Activated naive CD8-positive, alpha-beta T cell treated with anti-CD3 and anti-CD28 coated beads, Interleukin-2, amount 10 ng/mL, durations not matched to agents 7 days and 5 days (primary cell): ENCODE measurements at regions not wholly inside any gene's neighbourhood (a gene's known extent, or its start where the extent isn't known, plus 50 kb on each side); places are given as distances from the start of the nearest gene placed in this dataset.
A peak's percentile ranks its signal among the peaks of the same experiment; 100 is the strongest.

ENCODE experiments used
- ATAC-seq: fragments of 150-1000 bp; cut with Tn5 transposase; one replicate; pipeline ENCODE4 v1.10.0; 2021; ENCODE audit warnings: low read depth, moderate library complexity
- POLR2A ChIA-PET: fragments of 350-600 bp; sonication (Branson Sonifier 250); formaldehyde crosslinking; loops from one replicate; lab custom pipeline; 2021; ENCODE audit warnings: antibody characterized with exemption; lab: Charles Lee
- DNase-seq: peaks from one replicate; pipeline ENCODE4 v3.0.0; 2021
- H3K27ac Mint-ChIP-seq: one replicate; pipeline ENCODE4 v1.8.0; 2022; ENCODE audit warnings: mild to moderate bottlenecking, mixed read lengths
- H3K27me3 Mint-ChIP-seq: one replicate; pipeline ENCODE4 v1.8.0; 2022; ENCODE audit warnings: mild to moderate bottlenecking, moderate library complexity, mixed read lengths
- H3K36me3 Mint-ChIP-seq: one replicate; pipeline ENCODE4 v1.8.0; 2021; ENCODE audit warnings: mild to moderate bottlenecking, mixed read lengths
- H3K4me1 Mint-ChIP-seq: one replicate; pipeline ENCODE4 v1.8.0; 2021; ENCODE audit warnings: mixed read lengths
- H3K4me3 Mint-ChIP-seq: one replicate; pipeline ENCODE4 v1.8.0; 2022; ENCODE audit warnings: mild to moderate bottlenecking, moderate library complexity, mixed read lengths
- H3K9me3 Mint-ChIP-seq: one replicate; pipeline ENCODE4 v1.8.0; 2021; ENCODE audit warnings: mixed read lengths

DNA sequence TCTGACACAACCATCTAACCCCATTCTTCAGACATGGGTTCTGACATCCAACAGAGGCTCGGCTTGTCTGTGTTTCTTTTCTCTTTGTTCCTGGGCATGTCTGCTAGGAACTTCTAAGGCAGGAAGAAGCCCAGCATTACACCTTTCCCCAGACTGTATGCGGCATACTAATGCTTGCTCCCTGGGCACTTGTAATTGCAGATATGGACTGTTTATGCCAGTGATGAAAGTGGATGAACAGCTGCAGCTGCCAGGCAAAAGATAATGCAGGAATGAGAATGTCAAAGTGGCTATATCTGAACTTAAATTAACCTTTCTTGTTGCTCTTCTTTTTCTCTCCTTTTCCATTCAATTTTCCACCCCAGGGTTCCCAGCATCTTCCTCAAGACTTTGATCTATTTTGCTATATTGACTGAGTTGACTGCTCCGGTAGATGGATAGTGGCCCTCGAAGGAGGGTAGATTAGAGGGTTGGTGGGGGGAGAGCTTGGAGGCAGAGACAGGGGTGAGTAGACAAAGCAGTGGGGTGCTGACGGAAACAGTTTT lies 344.4 kb downstream of the MAN2A1 start:
- Mint-ChIP-seq H3K27ac (no peak overlapping the region), H3K4me1 (no peaks in the 10 kb centered on the region), H3K4me3 (no peak overlapping the region), H3K36me3 (no peaks in the 10 kb centered on the region), H3K27me3 (peaks cover 2% of the 10 kb centered on the region), H3K9me3 (no peaks in the 10 kb centered on the region)
- ATAC-seq (no peak), DNase-seq (no peak)
- POLR2A ChIA-PET = no interaction called here

DNA sequence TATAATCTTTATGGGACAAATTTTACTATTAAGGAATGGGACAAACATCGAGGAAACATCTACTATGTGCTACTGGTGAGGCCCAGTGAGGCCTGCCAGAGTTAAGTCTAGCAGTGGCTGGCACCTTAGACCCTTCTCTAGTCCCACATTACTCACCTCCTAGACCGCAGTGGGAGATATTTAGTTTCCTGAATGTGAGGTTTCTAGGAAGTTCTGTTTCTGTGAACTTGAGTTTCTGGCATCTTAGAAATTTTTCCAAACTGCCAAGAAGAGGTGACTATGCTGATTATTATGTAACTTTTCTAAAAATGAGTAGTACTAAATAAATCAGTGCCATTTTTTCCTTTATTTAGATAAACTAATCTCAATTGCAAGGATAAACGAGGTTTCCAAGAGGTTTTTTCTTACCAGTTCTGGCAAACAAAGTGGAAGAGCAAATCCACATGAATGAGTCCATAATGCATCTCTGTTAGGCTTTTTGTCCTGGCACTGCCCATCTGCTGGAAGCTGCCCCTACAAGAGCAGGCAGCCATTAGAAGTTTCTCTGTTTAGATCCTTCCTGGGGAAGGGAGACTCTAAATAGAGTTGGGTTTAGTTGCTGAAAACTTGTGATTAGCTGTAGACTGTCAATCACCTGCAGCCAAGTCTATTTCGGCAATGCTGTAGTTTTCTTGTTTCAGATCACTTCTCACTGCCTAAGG lies 348.7 kb downstream of the MAN2A1 start:
- H3K27ac Mint-ChIP-seq = no peak overlapping the region
- H3K36me3 Mint-ChIP-seq = peaks cover 1% of the 10 kb centered on the region
- DNase-seq (no peak), ATAC-seq (no peak)
- H3K27me3 Mint-ChIP-seq = no peaks in the 10 kb centered on the region
- POLR2A ChIA-PET = no interaction called here
- H3K4me3 Mint-ChIP-seq = no peak overlapping the region
- H3K4me1 Mint-ChIP-seq = no peaks in the 10 kb centered on the region
- H3K9me3 Mint-ChIP-seq = peaks cover 6% of the 10 kb centered on the region

DNA sequence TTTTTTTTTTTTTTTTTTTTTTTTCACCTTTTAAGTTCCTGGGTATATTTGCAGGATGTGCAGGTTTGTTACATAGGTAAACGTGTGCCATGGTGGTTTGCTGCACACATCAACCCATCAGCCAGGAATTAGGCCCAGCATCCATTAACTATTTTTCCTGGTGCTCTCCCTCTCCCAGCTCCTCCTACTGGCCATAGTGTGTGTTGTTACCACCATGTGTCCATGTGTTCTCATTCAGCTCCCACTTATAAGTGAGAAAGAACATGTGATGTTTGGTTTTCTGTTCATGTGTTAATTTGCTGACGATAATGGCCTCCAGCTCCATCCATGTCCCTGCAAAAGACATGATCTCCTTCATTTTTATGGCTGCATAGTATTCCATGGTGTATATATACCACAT lies 350.5 kb downstream of the MAN2A1 start:
- Mint-ChIP-seq H3K36me3 (peaks cover 4% of the 10 kb centered on the region), H3K9me3 (peaks cover 10% of the 10 kb centered on the region), H3K27me3 (no peaks in the 10 kb centered on the region), H3K4me1 (no peaks in the 10 kb centered on the region), H3K27ac (no peak overlapping the region), H3K4me3 (no peak overlapping the region)
- no peak for ATAC-seq
- no peak for DNase-seq
- POLR2A ChIA-PET = no interaction called here

DNA sequence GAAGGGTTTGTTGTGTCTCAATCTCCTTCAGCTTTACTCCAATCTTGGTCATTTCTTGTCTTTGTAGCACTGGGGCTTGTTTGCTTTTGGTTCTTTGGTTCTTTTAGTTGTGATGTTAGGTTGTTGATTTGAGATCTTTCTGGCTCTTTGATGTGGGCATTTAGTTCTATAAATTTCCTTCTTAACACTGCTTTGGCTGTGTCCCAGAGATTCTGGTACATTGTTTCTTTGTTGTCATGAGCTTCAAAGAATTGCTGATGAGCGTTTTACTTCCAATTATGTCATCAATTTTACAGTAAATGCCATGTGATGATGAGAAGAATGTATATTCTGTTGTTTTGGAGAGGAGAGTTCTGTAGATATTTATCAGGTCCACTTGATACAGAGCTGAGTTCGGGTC lies 353.3 kb downstream of the MAN2A1 start:
- Mint-ChIP-seq H3K4me1 (no peaks in the 10 kb centered on the region), H3K27me3 (no peaks in the 10 kb centered on the region), H3K36me3 (peaks cover 4% of the 10 kb centered on the region), H3K27ac (no peak overlapping the region), H3K4me3 (no peak overlapping the region), H3K9me3 (peaks cover 11% of the 10 kb centered on the region)
- POLR2A ChIA-PET = no interaction called here
- ATAC-seq = no peak
- no peak for DNase-seq

DNA sequence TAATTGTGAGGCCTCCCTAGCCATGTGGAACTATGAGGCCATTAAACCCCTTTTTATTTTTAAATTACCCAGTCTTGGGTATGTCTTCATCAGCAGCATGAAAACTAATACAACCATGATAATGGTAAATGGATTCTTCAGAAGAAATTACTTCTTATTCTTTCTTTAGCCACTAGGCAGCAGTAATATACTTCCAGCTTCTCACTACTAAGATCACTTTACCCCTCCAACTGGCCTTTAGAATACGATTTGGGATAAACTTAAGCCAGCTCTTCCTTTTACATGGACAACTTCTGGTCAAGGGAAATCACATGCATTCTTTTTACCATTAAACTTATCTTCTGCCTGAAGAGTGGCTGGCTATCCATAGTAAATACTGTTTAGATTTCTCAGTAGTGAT lies 355.4 kb downstream of the MAN2A1 start:
- H3K27me3 Mint-ChIP-seq = no peaks in the 10 kb centered on the region
- POLR2A ChIA-PET = no interaction called here
- H3K4me1 Mint-ChIP-seq = no peaks in the 10 kb centered on the region
- no peak overlapping the region for H3K4me3 Mint-ChIP-seq
- H3K27ac Mint-ChIP-seq = no peak overlapping the region
- ATAC-seq (no peak), DNase-seq (no peak)
- peaks cover 4% of the 10 kb centered on the region for H3K36me3 Mint-ChIP-seq
- H3K9me3 Mint-ChIP-seq = peaks cover 11% of the 10 kb centered on the region

DNA sequence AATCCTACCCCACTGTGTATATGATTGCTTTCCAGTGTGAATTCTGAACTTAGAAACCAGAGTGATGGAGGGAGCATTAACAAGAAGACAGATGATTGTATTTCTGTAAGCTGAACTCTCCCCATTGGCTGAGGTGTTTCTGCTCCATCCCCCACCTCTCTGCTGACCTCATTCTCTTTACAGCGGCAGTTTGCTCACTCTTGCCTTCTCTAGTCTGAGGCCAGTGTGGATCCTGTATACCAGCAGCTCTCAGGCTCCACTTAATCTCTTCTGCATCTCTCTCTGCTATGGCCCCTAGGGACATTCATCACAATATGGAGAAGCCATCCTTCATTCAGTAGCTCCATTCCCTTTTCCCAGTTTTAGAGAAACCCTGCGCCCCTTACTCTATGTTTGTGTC lies 358.8 kb downstream of the MAN2A1 start:
- ATAC-seq (no peak), DNase-seq (no peak)
- peaks cover 4% of the 10 kb centered on the region for H3K4me1 Mint-ChIP-seq
- no peak overlapping the region for H3K4me3 Mint-ChIP-seq
- no peaks in the 10 kb centered on the region for H3K27me3 Mint-ChIP-seq
- H3K36me3 Mint-ChIP-seq = peaks cover 3% of the 10 kb centered on the region
- peaks cover 5% of the 10 kb centered on the region for H3K9me3 Mint-ChIP-seq
- POLR2A ChIA-PET = no interaction called here
- no peak overlapping the region for H3K27ac Mint-ChIP-seq

DNA sequence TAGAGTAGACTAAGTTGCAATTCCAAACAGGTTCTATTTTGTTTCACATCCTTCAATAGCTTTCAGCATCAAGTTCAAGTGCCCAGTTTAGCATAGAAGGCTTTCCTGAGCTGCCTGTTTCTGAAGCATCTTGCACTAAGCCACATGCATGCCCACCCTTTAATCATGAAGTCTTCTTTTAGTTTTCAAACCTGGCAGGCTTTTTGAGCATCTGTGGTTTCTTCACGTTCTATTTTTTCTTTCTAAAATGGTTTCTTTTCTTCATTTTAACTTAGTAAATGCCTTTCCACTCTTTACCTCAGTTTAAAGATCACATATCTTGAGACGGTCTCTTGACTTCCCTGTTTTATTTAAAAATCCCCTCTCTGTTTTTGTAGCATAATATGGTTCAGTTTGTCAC lies 360.1 kb downstream of the MAN2A1 start:
- H3K27ac Mint-ChIP-seq = no peak overlapping the region
- peaks cover 1% of the 10 kb centered on the region for H3K9me3 Mint-ChIP-seq
- H3K27me3 Mint-ChIP-seq = no peaks in the 10 kb centered on the region
- H3K4me1 Mint-ChIP-seq = peaks cover 17% of the 10 kb centered on the region
- H3K36me3 Mint-ChIP-seq = no peaks in the 10 kb centered on the region
- no peak overlapping the region for H3K4me3 Mint-ChIP-seq
- POLR2A ChIA-PET = no interaction called here
- DNase-seq (no peak), ATAC-seq (no peak)

DNA sequence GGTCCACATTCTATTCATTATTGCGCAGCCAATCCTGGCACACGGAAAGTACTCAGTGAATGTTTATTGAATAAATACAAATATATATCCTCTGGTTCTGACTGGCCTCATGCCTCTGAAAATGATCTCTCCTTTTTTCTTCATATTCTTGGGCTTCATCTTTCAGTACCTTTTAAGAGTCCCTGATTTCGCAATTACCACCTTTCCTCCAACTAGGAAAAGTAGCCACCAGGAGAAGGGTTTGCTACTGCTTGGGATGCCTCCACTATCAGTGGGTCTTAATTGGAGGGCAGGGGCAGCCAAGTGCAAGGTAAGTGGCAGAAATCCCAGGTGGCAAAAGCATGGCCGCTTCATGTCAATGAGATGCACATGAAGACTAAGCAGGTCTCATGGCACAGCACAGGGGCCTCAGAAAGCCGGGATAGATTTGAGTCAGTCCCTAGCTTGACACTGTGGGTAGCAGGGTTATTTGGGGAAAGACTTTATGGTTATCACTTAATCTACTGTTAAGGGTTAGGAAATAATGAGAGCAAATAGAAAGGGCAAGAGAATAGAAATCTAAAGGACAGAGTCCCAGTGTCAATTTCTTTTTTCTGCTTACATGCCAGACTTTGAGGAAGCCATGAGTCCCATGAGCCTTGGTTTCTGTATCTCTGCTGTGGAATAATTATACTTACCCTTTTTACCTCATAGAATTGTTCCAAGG lies 361.1 kb downstream of the MAN2A1 start:
- no peaks in the 10 kb centered on the region for H3K36me3 Mint-ChIP-seq
- POLR2A ChIA-PET = no interaction called here
- no peak overlapping the region for H3K27ac Mint-ChIP-seq
- H3K27me3 Mint-ChIP-seq = no peaks in the 10 kb centered on the region
- H3K4me3 Mint-ChIP-seq = no peak overlapping the region
- H3K4me1 Mint-ChIP-seq = peaks cover 23% of the 10 kb centered on the region
- no peaks in the 10 kb centered on the region for H3K9me3 Mint-ChIP-seq
- ATAC-seq = no peak
- DNase-seq = no peak

DNA sequence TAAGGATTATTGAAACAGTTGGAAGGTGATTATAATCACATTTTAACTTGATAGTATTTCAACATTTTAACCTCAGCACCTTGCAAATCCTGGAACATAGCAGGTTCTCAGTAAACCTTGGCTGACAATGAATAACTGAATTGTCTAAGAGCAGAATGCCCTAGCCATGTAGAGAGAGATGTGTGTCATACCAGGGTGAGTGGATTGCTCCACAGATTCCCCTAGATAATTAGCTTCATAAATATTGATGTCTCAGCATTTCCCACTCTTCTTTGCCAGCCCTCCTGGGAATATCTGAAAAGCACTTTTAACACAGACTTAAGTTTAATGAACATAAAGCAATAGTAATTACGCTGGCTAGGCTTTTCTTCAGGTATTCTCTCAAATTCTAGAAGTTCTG lies 363.5 kb downstream of the MAN2A1 start:
- H3K27me3 Mint-ChIP-seq = no peaks in the 10 kb centered on the region
- DNase-seq = no peak

DNA sequence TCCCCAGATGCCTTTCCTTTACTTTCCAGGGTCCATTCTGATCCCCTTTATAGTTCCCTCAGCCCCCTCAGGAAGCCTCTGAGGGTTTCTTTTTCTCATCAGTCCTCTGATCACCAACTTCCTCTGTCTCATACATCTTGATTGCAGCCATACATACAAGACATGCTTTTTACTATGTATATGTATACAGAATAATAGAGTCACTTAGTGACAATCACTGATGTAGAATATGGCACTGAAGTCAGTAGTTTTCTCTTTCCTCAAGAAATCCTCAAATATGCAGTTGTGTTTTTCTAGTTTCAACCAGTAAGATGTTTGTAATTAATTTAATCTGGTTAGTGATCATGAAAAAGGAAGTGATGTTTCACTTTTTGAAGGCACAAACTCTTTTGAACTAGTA lies 364.1 kb downstream of the MAN2A1 start:
- DNase-seq = no peak
- H3K27ac Mint-ChIP-seq = peak overlapping the region; percentile 81
- peaks cover 23% of the 10 kb centered on the region for H3K4me1 Mint-ChIP-seq
- peak overlapping the region; percentile 47 for H3K4me3 Mint-ChIP-seq
- no peaks in the 10 kb centered on the region for H3K36me3 Mint-ChIP-seq
- POLR2A ChIA-PET = interaction anchor here (1.6 kb wide), 1 partner anchor 363 kb away, joined by 9 read pairs; the partner anchor contains the start of gene MAN2A1
- no peaks in the 10 kb centered on the region for H3K9me3 Mint-ChIP-seq
- peak; percentile 65 for ATAC-seq
- no peaks in the 10 kb centered on the region for H3K27me3 Mint-ChIP-seq

More for the DNA sequence above, 363.5 kb downstream of the MAN2A1 start:
- Mint-ChIP-seq H3K4me1 (peaks cover 23% of the 10 kb centered on the region), H3K9me3 (no peaks in the 10 kb centered on the region), H3K27ac (no peak overlapping the region), H3K36me3 (no peaks in the 10 kb centered on the region), H3K4me3 (no peak overlapping the region)
- ATAC-seq = no peak
- POLR2A ChIA-PET = interaction anchor here (1.6 kb wide), 1 partner anchor 363 kb away, joined by 9 read pairs; the partner anchor contains the start of gene MAN2A1

DNA sequence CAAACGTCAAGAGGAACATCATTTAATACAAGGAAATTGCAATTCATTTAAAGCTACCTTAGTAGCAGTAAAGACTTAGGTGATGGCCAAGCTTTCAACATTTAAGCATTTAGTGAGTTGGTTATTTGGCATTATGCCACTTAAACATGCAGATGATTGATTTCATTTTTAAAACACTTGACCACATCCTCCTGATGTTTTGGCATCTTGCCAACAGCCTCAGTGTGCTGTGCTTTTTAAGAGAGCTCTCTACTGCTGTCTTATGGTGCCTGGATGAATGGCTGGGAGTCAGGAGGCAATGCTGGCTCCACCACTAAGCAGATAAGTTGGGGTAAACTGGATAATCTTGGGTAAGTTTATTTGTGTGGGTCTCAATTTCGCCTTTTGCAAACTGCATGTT lies 364.5 kb downstream of the MAN2A1 start:
- peak overlapping the region; percentile 81 for H3K27ac Mint-ChIP-seq
- no peaks in the 10 kb centered on the region for H3K27me3 Mint-ChIP-seq
- peak; percentile 40 for DNase-seq
- H3K4me3 Mint-ChIP-seq = peak overlapping the region; percentile 47
- peak; percentile 96 for ATAC-seq
- peaks cover 23% of the 10 kb centered on the region for H3K4me1 Mint-ChIP-seq
- POLR2A ChIA-PET = interaction anchor here (0.6 to 1.6 kb wide), 2 partner anchors 359 to 364 kb away, joined by 3 to 9 read pairs; partner anchors contain the start of gene MAN2A1
- no peaks in the 10 kb centered on the region for H3K36me3 Mint-ChIP-seq
- H3K9me3 Mint-ChIP-seq = no peaks in the 10 kb centered on the region

DNA sequence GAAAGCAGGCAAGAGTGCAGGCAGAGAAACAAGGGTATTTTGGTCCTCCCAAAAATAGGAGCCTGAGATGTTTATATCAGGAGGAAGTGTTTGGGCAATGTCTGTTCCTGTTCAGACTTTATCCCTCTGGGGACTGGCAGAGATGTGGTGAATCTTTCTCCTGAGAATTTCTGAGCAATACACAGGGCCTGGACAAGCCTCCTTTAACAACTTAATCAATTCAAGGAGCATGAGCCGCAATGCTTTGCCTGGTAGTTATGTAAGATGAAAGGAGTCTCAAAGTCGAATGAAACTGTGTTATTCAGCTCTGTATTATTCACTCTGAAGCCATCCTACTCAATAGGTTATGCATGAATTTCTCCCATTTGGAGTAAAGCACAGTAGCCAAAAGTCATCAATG lies 365.6 kb downstream of the MAN2A1 start:
- ATAC-seq = no peak
- Mint-ChIP-seq H3K27me3 (no peaks in the 10 kb centered on the region), H3K9me3 (no peaks in the 10 kb centered on the region), H3K27ac (no peak overlapping the region), H3K4me1 (peaks cover 23% of the 10 kb centered on the region), H3K4me3 (no peak overlapping the region), H3K36me3 (no peaks in the 10 kb centered on the region)
- no peak for DNase-seq
- POLR2A ChIA-PET = no interaction called here

DNA sequence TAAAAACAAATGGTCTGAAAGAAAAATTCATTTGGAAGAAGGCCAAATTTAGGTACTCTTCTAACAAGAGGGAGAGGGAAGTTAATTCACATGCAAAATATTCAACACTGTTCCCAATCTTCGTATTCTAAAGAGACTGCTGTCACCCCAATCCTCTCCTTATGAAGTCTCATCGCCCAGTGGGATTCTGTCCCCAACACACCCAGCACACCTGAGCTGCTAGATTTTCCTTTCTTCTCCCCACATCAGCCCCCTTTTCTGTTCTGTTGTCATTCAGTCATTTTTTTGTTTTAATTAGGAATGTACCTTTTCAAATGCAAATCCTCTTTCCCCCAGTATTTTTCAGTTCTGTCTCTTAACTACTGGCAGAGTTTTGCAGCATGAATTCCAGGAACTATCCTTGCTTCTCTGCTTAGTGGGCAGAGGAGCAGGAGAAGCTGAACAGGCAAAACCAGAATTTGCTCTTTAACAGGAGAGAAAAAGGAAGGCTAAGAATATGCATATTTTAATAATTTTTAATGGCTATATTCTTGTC lies 366.9 kb downstream of the MAN2A1 start:
- Mint-ChIP-seq H3K9me3 (no peaks in the 10 kb centered on the region), H3K36me3 (no peaks in the 10 kb centered on the region), H3K27ac (no peak overlapping the region), H3K27me3 (no peaks in the 10 kb centered on the region), H3K4me1 (peaks cover 23% of the 10 kb centered on the region), H3K4me3 (no peak overlapping the region)
- ATAC-seq = no peak
- POLR2A ChIA-PET = no interaction called here
- DNase-seq = no peak
